Activated CD8-positive, alpha-beta memory T cell treated with anti-CD3 and anti-CD28 coated beads, Interleukin-2, amount 50 U/mL, for 48 hours (primary cell): ENCODE measurements at regions not wholly inside any gene's neighbourhood (a gene's known extent, or its start where the extent isn't known, plus 50 kb on each side); places are given as distances from the start of the nearest gene placed in this dataset.

Experiments
- DNase-seq: peaks from one replicate; pipeline ENCODE4 v3.0.0-alpha.2; 2020

DNA sequence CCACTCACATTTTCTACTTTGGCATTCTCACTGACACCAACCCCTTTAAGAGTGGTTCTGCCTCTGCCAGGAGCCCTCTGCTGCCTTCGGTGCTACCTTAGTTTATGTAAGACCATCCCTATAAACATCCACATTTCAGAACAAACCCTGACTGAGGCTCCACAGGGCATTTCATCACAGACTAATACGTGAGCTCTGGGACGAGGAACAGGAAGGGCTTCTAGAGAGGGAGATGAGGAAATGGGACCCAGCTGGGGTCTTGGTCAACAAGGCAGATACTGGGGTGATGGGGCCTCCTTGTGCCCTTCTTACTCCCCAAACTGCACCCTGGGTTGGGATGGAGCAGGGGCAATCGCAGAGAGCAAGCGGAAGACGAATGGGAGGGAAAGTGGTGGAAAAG lies 86.5 kb upstream of the FYN start:
- DNase-seq = no peak

DNA sequence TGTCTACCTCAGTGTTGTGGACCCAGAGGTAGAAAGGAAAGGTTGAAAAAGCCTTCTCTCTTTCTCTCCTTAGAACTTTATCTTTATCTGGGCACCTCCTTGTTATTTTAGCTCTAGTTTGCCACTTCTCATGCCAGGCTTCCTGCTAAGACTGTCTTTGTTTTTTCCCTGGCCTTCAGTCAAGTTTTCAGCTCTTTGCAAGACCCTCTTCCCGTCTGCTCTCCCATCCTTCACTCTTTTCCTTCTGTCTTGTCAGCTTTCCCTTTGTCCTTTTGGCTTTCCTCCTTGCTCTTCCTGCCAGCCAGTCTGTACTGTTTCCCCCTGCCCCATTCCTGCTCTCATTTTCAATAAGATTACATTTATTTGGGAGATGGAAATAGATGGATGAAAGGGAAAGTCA lies 86.8 kb upstream of the CCN6 start:
- no peak for DNase-seq

- no peak for DNase-seq
These were observed 83.5 kb upstream of the CCN6 start for GRCh38 chr6:111970426-111970825.

DNA sequence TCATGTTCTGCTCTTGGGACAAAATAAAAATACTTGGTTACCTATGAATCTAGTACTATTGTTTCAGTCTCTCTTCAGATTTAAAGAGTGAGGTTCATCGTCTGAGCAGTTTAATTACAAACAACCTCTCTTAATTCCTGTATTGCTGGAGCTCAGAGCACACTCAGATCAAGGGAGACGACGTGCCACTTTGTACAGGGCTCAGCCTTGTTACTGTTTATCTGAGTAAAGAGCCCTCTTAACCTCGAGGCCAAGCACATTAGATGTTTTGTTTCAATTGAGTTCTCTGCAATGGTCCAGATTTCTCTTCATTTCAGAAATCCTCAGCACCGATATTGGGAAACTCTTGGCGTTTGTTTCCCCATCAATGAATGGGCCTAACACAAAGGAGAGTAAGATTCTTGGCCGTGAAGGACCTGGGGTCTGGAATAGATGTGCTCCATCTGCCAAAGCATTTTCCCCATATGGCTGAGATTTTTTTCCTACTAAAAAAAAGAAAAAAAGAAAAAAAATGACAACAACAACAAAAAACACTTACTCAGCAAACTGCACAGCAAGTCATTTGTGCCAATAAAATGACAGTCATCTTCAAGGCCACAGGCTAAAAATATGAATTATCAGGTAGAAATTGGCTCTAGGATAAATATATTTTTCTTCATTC lies 82.6 kb upstream of the CCN6 start:
- DNase-seq = no peak

GRCh38 chr6:111971866-111972532 lies 81.9 kb upstream of the CCN6 start:
- no peak for DNase-seq

DNA sequence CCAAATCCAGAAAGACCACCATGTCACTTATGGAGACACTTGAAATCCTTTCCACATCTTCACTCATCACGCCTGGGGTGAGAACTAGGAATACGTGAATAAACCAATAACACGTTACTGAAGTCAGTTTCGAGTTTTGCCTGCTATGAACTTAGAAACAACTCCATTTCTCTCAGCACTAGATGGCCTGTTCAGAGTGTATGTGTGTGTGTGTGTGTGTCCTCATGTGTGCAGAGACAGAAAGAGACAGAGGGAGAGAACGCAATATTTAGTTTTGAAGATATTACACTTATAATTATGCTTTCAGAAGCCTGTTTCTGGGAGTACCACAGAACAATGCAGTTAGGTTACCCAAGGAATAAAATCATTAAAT lies 81.2 kb upstream of the CCN6 start:
- no peak for DNase-seq

GRCh38 chr6:111973118-111973761 lies 80.7 kb upstream of the CCN6 start:
- DNase-seq = peak; percentile 73

DNA sequence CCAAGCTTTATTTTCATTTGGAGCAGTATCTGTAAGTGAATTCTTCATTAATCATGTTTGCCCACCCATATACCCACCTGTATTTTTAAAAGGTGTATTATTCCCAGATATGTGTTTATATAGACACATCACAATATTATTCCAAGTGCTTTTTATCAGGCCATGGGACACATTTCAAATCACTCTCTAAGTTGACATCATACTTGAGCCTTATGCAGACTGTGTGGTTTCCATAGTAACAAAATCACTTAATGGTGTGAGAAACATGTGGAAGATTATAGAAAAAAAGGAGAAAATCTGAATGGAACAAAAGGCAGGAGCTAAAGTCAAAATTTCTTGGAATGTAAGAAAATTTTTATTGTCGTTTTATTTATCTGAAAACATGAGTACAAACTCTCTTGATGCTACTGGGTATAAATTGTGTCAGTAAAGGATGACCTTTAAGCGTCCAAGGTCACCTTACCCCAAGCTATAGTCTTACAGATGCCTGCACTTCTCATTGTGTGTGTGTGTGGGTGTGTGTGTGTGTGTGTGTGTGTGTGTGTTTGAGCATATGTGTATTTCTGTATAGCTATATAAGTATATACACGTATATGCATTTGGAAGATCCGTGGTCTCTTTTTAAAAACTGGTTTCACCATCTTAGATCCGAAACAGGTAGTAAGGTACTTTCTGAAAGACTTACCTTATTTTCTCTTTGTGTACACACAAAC lies 79.8 kb upstream of the CCN6 start:
- no peak for DNase-seq

GRCh38 chr6:111975466-111975865 lies 78.4 kb upstream of the CCN6 start:
- DNase-seq = no peak

DNA sequence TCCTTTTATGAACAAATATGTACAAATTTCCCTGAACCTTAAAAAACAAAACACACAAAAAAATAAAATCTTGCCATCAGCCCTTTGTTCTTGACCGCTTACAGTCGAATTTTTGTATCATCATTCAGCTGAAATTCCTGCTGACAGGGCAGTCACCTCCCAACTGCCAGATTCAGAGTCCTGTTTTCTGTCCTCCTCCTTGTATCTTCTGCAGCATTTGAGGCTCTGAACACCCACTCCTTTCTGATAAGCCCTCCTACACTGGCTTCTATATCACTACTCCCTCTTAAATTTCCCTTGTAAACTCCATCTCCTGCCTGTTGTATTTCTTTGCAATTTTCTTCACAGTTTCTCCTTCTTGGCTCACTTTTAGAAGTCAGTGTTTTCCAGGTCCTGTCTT lies 77.8 kb upstream of the CCN6 start:
- no peak for DNase-seq

DNA sequence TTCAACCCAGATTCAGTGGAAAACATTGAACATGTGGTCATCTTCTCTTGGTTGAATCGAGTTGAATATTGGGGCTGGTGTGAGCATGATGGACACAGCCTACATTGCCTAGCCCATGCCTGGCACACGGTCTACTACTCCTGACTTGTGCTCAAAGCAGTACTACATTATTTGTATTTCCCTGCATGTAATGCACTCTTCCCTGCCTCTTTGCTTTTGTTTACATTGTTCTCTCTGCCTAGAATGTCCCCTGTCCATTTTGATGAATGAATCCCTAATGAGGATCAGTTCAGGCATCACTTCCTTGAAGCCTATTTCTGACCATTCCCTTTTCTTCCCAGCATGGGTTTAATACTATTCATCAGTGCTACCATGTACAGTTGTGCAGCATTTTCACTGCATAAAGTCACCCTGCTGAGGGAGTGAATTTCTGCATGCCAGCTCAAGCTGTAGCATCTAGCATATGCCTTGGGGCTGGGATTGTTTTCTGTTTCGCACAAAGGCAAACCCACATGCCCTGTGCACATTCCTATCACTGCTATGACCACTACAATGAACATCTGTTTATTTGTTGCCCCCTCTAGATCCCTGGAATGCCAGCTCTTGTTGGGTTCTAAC lies 75.3 kb upstream of the CCN6 start:
- DNase-seq = no peak

DNA sequence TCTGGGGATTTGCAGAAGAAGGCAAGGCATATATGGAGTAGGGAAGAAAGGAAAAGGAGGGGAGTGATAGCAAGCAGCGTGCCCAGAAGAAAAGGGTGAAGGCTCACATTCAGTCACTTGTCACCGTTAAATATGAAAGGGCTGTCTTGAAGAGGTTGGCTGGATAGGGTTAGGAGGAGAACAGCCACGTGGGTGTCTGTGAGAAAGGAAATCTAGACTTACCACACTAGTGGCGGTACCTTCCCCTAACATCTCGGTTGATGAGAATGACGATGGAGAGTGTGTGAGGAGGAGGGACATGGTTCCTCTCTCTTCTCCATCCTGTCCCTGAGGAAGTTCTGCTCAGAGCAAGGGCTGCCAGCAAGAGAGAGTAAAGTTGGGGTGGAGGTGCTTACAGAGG lies 74.3 kb upstream of the CCN6 start:
- DNase-seq = no peak

DNA sequence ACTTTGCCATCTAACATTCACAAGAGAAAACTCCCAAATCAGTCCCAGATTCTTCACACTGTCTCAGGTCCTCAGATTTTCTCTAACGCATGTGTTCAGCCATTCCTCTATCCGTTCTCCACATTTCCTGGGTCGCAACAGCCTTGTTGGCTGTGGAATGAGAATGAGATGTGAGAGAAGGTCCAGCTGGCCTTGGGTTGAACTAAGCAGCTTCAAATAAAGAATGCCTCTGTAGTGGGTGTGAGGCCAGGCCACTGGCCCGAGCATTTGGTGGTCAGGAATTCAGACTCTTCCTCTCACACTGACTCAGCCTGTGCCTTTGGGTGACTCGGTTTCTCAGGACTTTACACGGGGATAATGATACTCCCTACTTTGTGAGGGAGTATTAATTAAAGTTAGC lies 73.8 kb upstream of the CCN6 start:
- DNase-seq = no peak

DNA sequence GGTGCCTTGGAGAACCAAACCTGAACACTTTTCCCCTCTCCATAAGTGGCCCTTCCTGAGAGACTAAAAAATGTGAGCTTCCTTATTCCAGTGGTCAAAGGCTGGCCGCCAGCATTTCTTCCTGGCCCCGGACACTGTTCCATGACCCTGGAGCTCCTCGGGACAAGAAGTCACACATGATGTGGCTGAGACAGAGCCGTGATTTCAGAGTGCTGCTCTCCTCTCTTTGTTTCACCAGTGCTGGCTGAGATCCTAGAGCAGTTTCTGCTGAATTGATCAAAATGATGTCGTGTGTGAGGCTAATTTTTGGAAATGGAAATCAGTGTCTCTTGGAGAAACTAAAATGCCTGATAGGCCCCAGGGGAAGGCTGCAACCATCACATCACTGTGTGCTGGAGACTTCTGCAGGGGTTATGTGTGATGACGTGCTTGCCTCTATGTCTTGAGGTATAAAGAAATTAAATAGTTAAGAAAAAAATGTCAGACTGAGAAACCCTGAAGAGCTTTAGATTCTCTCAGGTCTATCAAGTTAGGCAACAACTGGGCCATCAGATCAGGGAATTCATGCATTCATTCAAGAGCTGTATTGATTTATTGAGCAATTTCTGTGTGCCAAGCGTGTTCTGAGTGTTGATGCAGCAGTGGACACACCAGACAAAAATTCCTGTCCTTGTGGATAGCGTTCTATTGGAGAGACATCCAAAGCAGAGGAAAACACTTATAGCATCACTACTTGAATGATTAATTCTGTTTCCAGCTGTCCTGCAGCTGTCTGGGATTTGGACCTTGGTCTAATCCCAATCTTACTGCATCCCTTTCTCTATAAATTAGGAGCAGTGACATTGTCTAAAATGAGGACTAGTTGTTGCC lies 72.7 kb upstream of the CCN6 start:
- DNase-seq = no peak

DNA sequence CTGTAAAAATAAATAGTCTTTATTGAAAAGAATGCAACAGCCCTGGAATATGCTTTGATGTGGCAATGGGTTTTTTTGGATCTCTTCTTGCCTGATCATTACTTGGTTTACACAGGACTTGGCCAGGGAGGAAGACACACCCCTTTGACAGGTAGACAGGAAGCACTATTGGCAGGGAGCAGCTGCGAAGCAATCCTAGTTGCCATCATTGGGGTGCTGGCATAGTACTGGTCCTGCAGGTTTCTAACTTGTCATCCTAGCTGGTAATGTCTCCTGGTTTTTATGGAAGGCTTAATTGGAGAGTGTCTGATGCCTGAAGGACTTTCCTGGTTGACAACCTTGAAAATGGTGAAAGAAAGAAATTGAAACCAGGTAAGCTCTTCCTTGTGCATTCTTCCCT lies 71.2 kb upstream of the CCN6 start:
- DNase-seq = no peak

DNA sequence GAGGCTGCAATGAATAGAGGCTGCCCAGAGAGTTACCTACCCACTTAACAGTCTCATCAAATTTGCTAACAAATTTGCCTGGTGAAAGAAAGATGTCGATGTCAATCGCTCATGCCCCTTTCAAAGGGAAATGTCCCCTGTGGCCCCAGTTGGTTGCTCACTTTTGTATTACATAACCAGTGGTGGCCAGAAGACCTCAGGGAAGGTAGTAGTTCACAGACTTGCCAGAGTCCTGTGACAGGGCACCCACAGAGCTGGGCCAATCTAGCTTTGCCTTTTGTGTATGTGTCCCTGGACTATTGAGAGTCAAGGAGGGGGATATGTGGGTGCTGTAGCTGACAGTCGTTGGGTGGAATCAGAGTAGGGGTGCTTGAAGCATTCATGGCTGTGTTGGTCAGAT lies 70.7 kb upstream of the CCN6 start:
- DNase-seq = no peak

- DNase-seq = no peak
These were observed 69.8 kb upstream of the CCN6 start for GRCh38 chr6:111984081-111984480.

GRCh38 chr6:111984516-111985201 lies 69.2 kb upstream of the CCN6 start:
- DNase-seq = no peak

GRCh38 chr6:111985202-111985731 lies 68.6 kb upstream of the CCN6 start:
- DNase-seq = no peak

GRCh38 chr6:111986651-111987050 lies 67.3 kb upstream of the CCN6 start:
- DNase-seq = no peak

DNA sequence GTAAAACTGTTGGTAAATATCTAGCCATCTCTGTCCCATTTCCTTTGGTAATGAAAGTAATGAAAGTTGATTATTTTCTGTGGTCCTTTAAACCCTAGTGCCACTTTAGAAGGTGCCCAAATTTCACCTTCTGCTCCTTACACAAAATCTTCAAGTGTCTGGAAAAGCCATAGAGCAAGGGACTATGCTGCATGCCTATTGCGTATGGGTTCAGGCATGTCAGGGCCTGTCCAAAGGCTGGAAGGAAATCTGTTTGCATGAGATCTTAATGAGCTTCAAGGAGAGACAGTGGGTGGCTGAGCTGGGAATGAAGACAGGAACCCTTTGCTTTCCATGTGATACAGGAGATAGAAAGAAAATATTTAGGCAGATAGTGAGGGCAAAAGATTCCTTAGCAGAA lies 66.6 kb upstream of the CCN6 start:
- DNase-seq = no peak

DNA sequence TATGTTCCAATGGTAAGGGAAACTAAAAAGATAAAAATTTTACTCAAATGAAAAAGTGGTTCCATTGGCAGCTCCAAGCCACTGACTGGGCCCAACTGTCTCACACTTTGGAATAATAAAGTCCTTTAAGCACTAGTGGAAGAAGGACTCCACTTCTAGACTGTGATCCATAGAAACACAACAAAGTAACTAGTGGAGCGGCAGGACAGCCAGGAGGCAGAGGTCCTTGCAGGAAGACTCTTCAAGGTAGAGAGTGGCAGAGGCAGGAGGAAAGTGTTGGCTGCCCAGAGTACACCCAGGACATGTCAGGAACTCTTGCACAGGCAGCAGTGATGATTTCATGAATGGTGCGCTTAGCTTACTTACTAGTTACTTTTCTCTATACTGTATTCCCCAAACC lies 65.0 kb upstream of the CCN6 start:
- no peak for DNase-seq
